ENCODE measurements at regions not wholly inside any gene's neighbourhood (a gene's known extent, or its start where the extent isn't known, plus 50 kb on each side); places are given as distances from the start of the nearest gene placed in this dataset.
"Not testable (repeated sequence)": the region's sequence is repeated elsewhere in the genome, so short reads cannot be mapped to it uniquely, and the experiment has no call there.

DNA sequence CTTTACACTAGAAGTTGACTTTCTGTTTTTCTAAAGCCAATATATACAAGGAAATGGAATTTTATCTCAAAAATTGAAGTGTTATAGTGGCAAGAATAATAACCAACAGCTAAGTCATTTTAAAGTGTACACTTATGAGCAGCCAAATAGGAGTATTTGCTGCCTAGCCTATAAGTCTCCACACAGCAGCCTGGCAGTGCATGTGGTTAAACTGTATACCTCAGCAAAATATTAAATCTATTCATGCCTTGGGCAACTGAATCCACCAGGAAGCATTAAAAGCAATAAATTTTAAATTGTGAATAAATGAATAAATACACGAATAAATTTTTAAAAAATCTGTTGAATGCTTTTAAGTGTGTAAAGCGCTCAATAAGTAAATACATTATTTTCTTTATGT, 432.4 kb upstream of the RORB start:
- no peak for DNase-seq (ENCODE audit: low read depth in 4 of 4, low spot score in 2 of 4)

- DNase-seq (ENCODE audit: low read depth in 4 of 4, low spot score in 2 of 4), result no peak
These were observed 431.0 kb upstream of the RORB start for GRCh38 chr9:74066128-74066527.

GRCh38 chr9:74066605-74067004, 430.5 kb upstream of the RORB start:
- no peak for DNase-seq (ENCODE audit: low read depth in 4 of 4, low spot score in 2 of 4)

DNA sequence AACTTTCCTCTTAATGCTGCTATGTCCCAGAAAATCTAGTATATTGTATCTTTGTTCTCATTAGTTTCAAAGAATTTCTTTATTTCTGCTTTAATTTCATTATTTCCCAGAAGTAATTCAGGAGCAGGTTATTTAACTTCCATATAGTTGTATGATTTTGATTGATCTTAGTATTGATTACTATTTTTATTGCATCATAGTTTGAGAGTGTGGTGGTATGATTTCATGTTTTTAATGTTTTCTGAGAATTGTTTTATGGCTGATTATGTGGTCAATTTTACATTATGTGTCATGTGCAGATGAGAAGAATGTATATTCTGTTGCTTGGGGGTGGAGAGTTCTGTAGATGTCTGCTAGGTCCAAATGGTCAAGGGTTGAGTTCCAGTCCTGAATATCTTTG, 425.6 kb upstream of the RORB start:
- no peak for DNase-seq (ENCODE audit: low read depth in 4 of 4, low spot score in 2 of 4)

DNA sequence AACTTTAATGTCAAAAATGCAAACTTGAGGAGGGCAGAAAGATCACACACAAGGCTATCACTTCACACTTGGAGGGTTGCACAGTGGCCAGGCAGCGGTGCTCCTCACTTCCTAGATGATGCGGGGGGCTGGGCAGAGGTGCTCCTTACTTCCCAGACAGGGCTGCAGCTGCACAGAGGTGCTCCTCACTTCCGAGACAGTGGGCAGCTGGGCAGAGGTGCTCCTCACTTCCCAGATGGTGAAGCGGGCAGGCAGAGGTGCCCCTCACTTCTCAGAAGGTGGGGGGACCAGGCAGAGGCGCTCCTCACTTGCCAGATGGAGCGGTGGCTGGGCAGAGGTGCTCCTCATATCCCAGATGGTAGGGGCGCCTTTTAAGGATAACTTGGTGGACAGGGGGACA, 423.2 kb upstream of the RORB start:
- no peak for DNase-seq (ENCODE audit: low read depth in 4 of 4, low spot score in 2 of 4)

- no peak for DNase-seq (ENCODE audit: low read depth in 4 of 4, low spot score in 2 of 4)
These were observed 418.5 kb upstream of the RORB start for GRCh38 chr9:74078647-74079046.

GRCh38 chr9:74080652-74081051, 416.5 kb upstream of the RORB start:
- not testable (repeated sequence) for DNase-seq (ENCODE audit: low read depth in 4 of 4, low spot score in 2 of 4)

DNA sequence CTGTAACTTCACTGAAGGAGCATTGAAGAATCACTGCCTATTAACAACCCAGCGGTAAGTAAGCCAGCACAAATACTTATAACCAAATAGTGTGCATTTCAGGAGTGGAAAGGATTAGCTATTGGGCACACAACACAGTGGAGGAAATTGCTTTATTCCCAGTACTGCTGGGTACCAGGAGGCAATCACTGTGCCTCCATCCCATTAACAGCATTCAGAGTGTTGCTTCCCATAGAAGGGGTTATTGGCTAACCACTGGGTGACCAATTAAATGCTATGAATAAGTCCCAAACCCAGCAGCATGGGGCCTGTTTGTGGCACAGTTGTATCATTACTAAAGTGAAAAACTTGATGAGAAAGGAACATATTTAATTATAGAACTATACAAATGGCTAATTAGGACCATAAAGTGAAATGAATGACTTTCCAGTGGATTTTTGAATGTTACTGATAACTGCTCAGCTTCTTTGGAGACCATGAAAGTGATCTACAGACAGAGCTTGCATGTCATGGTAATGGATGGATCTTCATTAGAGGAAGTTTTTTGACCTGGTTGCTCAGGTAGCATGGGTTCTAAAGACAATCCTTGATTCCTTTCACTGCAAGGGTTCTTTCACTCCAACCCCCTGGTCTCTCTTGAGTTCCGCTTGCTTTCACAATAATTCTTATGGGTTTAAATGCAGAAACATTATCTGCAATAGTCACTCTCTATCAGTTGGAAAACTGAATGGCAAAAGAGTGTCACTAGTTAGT, 413.3 kb upstream of the RORB start:
- no peak for DNase-seq (ENCODE audit: low read depth in 4 of 4, low spot score in 2 of 4)

DNA sequence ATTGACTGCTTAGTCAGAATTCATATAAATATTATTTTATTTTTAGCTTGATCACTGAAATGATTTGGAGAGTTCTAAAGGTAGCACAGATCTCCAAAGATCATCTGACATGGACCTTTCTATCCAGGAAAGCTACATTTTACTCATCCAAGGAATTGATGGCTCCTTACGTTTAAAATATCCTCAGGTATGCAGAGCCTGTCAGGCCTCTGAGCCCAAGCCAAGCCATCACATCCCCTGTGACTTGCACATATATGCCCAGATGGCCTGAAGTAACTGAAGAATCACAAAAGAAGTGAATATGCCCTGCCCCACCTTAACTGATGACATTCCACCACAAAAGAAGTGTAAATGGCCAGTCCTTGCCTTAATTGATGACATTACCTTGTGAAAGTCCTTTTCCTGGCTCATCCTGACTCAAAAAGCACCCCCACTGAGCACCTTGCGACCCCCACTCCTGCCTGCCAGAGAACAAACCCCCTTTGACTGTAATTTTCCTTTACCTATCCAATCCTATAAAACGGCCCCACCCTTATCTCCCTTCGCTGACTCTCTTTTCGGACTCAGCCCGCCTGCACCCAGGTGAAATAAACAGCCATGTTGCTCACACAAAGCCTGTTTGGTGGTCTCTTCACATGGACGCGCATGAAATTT, 411.6 kb upstream of the RORB start:
- not testable (repeated sequence) for DNase-seq (ENCODE audit: low read depth in 4 of 4, low spot score in 2 of 4)

GRCh38 chr9:74090921-74091320, 406.2 kb upstream of the RORB start:
- DNase-seq (ENCODE audit: low read depth in 4 of 4, low spot score in 2 of 4), result not testable (repeated sequence)

DNA sequence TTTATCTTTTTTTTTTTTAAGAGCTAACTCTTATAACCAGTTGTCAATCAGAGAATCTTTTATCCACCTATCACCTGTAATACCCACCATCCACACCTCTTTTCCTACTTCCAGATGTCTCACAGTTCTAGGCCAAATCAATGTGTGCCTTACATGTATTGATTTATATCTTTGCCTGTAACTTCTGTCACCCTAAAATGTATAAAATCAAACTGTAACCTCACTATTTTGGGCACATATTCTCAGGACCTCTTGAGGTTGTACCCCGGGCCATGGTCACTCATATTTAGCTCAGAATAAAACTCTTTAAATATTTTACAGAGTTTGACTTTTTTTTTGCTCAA, 404.7 kb upstream of the RORB start:
- DNase-seq (ENCODE audit: low read depth in 4 of 4, low spot score in 2 of 4), result no peak

DNA sequence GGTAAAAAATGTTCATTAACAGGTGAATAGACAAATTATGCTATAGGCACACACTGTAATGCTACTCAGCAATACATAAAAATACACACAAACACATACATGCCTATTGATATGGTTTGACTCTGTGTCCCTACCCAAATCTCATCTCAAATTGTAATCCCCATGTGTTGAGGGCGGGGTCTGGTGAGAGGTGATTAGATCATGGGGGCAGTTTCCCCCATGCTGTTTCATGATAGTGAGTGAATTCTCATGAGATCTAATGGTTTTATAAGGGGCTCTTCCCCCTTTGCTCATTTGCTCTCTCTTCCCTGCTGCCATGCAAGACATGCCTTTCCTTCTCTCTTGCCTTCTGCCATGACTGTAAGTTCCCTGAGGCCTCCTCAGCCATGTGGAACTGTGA, 403.1 kb upstream of the RORB start:
- DNase-seq (ENCODE audit: low read depth in 4 of 4, low spot score in 2 of 4), result not testable (repeated sequence)

- DNase-seq (ENCODE audit: low read depth in 4 of 4, low spot score in 2 of 4), result no peak
These were observed 402.4 kb upstream of the RORB start for GRCh38 chr9:74094766-74095165.

DNA sequence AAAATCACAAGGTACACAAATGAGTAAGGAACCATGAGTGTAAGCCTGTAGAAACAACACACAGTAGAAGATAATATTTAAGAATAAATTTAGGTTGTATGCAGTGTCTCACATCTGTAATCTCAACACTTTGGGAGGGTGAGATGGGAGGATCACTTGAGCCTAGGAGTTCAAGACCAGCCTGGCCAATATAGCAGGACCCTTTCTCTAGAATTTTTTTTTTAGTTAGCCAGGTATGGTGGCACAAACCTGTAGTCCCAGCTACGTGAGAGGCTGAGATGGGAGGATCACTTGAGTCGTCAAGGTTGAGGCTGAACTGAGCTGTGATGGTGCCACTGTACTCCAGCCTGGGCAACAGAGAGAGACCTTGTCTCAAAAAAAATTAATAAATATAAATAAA, 401.2 kb upstream of the RORB start:
- DNase-seq (ENCODE audit: low read depth in 4 of 4, low spot score in 2 of 4), result no peak

DNA sequence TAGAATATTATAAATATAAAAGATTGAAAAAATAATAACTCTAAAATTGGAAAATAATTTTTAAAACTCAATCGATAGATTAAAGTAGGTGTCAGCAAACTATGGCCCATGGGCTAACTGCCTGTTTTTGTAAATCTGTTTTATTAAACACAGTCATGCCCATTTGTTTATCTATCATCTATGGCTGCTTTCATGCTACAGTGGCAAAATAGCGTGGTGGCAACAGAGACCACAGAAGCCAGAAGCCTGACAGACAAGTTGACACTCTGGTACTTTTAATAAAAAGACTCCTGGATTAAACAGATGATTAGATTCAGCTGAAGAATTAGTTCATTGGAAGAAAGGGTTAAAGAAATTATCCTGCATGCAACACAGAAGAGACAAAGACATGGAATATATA, 400.7 kb upstream of the RORB start:
- DNase-seq (ENCODE audit: low read depth in 4 of 4, low spot score in 2 of 4), result no peak

GRCh38 chr9:74100042-74100441, 397.1 kb upstream of the RORB start:
- no peak for DNase-seq (ENCODE audit: low read depth in 4 of 4, low spot score in 2 of 4)

DNA sequence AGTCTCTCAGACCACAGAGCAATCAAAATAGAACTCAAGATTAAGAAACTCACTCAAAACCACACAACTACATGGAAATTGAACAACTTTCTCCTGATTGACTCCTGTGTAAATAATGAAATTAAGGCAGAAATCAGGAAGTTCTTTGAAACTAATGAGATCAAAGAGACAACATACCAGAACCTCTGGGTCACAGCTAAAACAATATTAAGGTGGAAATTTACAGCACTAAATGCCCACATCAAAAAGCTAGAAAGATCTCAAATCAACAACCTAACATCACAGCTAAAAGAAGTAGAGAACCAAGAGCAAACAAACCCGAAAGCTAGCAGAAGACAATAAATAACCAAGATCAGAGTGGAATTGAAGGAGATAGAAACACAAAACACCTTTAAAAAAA, 395.0 kb upstream of the RORB start:
- not testable (repeated sequence) for DNase-seq (ENCODE audit: low read depth in 4 of 4, low spot score in 2 of 4)

GRCh38 chr9:74102702-74103101, 394.4 kb upstream of the RORB start:
- no peak for DNase-seq (ENCODE audit: low read depth in 4 of 4, low spot score in 2 of 4)

GRCh38 chr9:74107692-74108091, 389.4 kb upstream of the RORB start:
- DNase-seq (ENCODE audit: low read depth in 4 of 4, low spot score in 2 of 4), result no peak

DNA sequence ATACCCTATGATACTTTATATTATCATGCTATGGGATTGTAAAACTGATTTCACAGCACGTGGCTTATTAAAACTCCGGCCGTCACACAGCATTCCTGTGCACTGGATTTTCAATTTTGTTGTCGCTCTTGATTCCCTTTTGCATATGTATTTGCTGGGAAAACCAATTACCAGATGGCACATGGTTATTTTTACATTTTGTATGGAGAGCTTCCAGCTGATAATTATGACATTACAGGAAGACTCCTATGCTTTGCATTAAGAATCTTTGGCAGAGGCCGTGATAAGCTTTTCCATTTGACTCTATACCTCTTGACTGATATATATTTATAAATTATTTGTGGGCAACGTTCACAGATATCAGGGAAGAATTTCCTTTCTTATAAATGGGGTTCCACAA, 381.2 kb upstream of the RORB start:
- DNase-seq (ENCODE audit: low read depth in 4 of 4, low spot score in 2 of 4), result no peak

GRCh38 chr9:74117151-74117550, 380.0 kb upstream of the RORB start:
- DNase-seq (ENCODE audit: low read depth in 4 of 4, low spot score in 2 of 4), result no peak

DNA sequence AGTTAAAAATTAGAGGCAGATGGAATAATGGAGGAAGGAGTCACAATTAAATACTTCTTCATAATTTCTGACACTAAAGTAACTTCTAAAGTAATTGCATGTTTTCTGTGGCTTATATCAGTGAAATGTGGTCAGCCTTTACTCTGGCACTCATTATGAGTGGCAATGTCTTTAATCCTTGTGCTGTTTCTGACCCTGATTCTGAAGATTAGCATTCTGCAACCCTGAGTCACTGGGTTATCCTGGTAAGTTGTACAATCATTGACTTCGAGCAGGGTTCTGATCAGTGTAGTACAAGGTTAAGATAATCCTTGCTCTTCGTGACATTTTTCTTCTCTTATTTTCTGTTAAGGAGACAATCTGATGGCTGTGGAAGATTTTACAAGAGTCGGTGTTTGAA, 379.4 kb upstream of the RORB start:
- no peak for DNase-seq (ENCODE audit: low read depth in 4 of 4, low spot score in 2 of 4)

- DNase-seq (ENCODE audit: low read depth in 4 of 4, low spot score in 2 of 4), result no peak
These were observed 377.1 kb upstream of the RORB start for GRCh38 chr9:74120061-74120460.
